Lower leg skin (tissue), 4 donors: ENCODE measurements at regions not wholly inside any gene's neighbourhood (a gene's known extent, or its start where the extent isn't known, plus 50 kb on each side); places are given as distances from the start of the nearest gene placed in this dataset.

Source experiments
- DNase-seq, 2 donors: peaks; one replicate each; pipeline ENCODE4 v3.0.0-alpha.2; 2019; ENCODE audit warnings: low spot score in 2 of 2
- H3K4me3 ChIP-seq: fragments of 200-600 bp; sonication (generic); 2 replicates; pipeline ENCODE4 v1.5.1; 2017; ENCODE audit warnings: mild to moderate bottlenecking, low read depth; ENCODE audit not compliant: poor library complexity, severe bottlenecking
- POLR2A ChIP-seq, 2 donors: fragments of 450-650 bp; IDR thresholded peaks; one replicate each; pipeline ENCODE4 v1.6.1; 2016 to 2017; ENCODE audit warnings: antibody characterized with exemption in 2 of 2, mild to moderate bottlenecking in 1 of 2, moderate library complexity in 1 of 2
- WGBS, 2 donors: methylation state at CpG; one replicate each; pipeline ENCODE4 v1.1.5; 2018; 5-methylcytosine and 5-hydroxymethylcytosine counted together
- intact Hi-C: fragments of 100-400 bp; cut with DNase I; formaldehyde crosslinking; loops from one replicate; pipeline ENCODE4 v1.15.0; 2023; ENCODE audit warnings: low total_unique reads
- TF ChIP-seq, protein P1 (sequence below), 3 donors: fragments of 450-650 bp; IDR thresholded peaks; one replicate each; pipeline ENCODE4 v1.5.1; 2016; ENCODE audit warnings: antibody characterized with exemption in 3 of 3, mild to moderate bottlenecking in 3 of 3, moderate library complexity in 2 of 3

DNA sequence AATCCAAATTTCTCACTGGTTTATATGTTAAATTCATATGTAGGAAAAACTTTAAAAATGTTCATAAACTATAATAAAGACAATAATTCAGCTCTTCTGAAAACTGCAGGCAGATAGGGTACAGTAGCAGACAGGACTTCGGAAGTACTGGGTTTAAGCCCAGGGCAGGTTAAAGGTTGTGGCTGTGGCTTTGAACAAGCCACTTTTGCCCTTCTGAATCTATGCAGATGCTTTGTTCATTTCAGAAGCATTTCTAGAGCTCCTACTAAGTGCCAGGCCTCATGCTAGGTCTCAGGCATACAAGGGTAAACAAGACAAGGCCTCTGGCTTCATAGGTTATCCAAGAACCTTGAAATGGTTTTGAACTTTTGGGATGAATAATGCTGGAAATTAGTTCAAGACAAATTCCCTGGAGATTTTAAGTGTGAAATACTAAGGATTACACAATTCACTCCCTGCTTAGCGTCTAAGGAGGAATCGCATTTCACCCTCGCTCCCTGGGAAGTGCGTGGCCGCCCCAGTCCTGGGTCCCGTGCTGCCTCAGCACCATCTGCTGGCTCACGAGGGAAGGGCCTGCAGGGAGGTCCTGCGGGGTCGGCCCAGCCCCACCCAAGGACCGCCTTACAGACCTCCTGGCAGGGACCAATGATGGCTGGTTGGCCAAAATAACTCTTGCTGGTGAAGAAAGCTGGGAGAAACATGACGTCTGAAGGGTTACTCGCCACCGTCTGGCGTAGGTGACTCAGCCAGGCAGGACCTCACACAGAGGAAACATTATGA lies 67.7 kb upstream of the L3MBTL4 start:
- TF ChIP-seq, protein P1, sequence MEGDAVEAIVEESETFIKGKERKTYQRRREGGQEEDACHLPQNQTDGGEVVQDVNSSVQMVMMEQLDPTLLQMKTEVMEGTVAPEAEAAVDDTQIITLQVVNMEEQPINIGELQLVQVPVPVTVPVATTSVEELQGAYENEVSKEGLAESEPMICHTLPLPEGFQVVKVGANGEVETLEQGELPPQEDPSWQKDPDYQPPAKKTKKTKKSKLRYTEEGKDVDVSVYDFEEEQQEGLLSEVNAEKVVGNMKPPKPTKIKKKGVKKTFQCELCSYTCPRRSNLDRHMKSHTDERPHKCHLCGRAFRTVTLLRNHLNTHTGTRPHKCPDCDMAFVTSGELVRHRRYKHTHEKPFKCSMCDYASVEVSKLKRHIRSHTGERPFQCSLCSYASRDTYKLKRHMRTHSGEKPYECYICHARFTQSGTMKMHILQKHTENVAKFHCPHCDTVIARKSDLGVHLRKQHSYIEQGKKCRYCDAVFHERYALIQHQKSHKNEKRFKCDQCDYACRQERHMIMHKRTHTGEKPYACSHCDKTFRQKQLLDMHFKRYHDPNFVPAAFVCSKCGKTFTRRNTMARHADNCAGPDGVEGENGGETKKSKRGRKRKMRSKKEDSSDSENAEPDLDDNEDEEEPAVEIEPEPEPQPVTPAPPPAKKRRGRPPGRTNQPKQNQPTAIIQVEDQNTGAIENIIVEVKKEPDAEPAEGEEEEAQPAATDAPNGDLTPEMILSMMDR (IDR thresholded peaks at IDR 0.05): peak in 1 of 3 donors; percentile 70
- no peak for TF ChIP-seq POLR2A (IDR thresholded peaks at IDR 0.05)
- DNase-seq: peak; percentile 66 to 96
- intact Hi-C loops: loop anchor here (10.0 kb wide), 1 partner anchor 588 kb away; the partner anchor contains the start of gene TMEM200C
- no peak overlapping the region for H3K4me3 ChIP-seq
- 14% methylated on average over 15 of the region's 15 CpGs for WGBS, 2 donors

DNA sequence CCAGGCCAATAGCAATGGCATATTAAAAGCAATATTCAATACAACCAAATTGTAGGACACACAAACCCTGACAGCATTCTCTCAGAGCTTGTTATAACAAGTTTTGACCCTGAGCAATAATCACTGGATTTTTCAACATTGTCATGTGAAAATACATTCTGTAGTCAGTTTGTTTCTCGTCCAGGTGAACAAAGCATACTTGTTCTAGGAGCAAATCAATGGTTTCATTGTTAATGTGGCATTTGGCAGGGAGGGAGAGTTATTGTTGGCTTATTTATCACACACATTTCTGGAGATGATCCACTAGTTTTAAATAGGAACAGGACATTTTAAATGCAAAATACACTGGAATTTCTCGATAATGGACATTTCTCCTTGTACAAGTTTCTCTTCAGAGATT lies 69.9 kb upstream of the L3MBTL4 start:
- DNase-seq: no peak
- TF ChIP-seq, protein P1 (IDR thresholded peaks at IDR 0.05): no peak
- intact Hi-C loops: loop anchor here (10.0 kb wide), 1 partner anchor 590 kb away; the partner anchor contains the start of gene TMEM200C
- WGBS, 2 donors: 37 to 54% methylated on average over 2 of the region's 2 CpGs
- no peak overlapping the region for H3K4me3 ChIP-seq

DNA sequence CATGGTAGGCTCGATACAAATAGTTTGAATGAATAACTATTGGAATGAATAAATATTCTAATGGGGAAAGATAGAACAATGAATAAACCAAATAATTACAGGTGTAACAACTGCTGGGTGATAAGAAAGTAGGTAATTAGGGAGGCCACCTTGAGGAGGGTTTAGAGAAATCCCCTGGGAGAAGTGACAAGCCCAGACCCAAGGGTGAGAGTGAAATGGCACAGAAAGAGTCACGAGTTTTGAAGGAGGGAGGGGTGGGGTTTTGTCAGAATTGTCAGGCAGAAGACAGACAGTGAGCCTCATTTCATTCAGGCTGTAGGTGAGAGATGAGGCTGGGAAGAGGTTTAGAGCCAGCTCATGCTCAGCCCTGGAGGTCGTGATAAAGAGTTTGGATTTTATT lies 71.6 kb upstream of the L3MBTL4 start:
- WGBS, 2 donors: 37 to 49% methylated on average over 3 of the region's 3 CpGs
- intact Hi-C loops: loop anchor here (10.0 kb wide), 1 partner anchor 592 kb away; the partner anchor contains the start of gene TMEM200C
- DNase-seq: no peak
- TF ChIP-seq, protein P1 (IDR thresholded peaks at IDR 0.05): no peak
- TF ChIP-seq POLR2A (IDR thresholded peaks at IDR 0.05): no peak
- no peak overlapping the region for H3K4me3 ChIP-seq

DNA sequence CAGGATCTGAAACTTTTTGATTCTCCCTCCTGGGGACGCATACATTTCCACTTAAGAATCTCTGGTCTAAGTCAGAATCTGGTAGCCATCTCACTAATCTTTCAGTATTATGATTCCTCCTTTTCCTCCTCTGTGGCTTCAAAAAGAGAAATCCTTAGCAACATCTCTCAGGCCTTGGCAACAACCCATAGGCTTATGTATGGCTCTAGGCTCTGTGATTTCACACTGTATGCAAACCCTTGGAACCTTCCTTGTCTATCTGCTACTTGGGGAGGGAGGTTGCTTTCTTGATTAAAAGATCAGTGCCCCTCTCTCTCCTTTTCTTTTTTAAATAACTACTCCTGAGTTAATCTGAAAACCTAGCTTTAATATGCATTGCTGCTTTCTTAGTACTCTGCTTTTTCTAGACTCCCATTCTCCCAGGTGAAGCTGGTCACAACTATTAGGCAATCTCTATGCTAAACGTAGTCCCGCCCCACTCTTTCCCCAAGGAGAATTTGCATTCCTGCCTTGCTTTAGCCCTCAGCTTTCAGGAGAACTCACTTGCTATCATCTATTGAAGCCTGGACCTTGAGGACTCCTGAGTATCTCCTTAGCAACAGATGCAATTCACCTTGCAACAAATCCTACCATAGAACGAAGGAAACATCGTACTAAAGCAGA lies 72.2 kb upstream of the L3MBTL4 start:
- intact Hi-C loops: loop anchor here (10.0 kb wide), 1 partner anchor 592 kb away; the partner anchor contains the start of gene TMEM200C
- H3K4me3 ChIP-seq: no peak overlapping the region

DNA sequence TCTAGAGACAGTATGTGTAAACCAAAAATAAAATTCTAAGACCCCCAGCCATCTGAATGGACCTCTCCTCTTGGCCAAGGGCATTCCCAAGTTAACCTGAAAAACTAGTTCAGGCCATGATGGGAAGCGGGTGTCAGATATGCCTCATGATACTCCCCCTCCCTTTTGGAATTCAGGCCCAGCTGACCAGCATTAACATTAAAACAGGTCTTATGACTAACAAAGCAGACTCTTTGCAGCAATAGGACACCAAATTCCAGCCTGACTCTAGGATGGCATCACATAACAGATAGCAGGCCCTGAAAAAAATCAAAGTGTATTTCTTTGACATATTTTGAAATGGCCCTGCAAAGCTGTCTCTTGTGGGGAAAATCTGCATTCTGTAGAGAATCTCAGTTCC lies 73.3 kb upstream of the L3MBTL4 start:
- no peak for TF ChIP-seq POLR2A (IDR thresholded peaks at IDR 0.05)
- TF ChIP-seq, protein P1 (IDR thresholded peaks at IDR 0.05): no peak
- WGBS, 2 donors: 71 to 82% methylated on average over 1 of the region's 1 CpG
- intact Hi-C loops: loop anchor here (10.0 kb wide), 1 partner anchor 593 kb away; the partner anchor contains the start of gene TMEM200C
- no peak for DNase-seq
- no peak overlapping the region for H3K4me3 ChIP-seq

More for the DNA sequence above, 72.2 kb upstream of the L3MBTL4 start:
- no peak for DNase-seq
- 73 to 86% methylated on average over 5 of the region's 5 CpGs for WGBS, 2 donors
- TF ChIP-seq, protein P1 (IDR thresholded peaks at IDR 0.05): no peak
- no peak for TF ChIP-seq POLR2A (IDR thresholded peaks at IDR 0.05)
